Glomerular visceral epithelial cell (primary cell): ENCODE measurements at regions not wholly inside any gene's neighbourhood (a gene's known extent, or its start where the extent isn't known, plus 50 kb on each side); places are given as distances from the start of the nearest gene placed in this dataset.
"Not testable (repeated sequence)": the region's sequence is repeated elsewhere in the genome, so short reads cannot be mapped to it uniquely, and the experiment has no call there.

Source experiments
- DNase-seq: peaks from one replicate; pipeline ENCODE4 v3.0.0-alpha.2; 2016; ENCODE audit errors: extremely low spot score

- no peak for DNase-seq
Measured at GRCh38 chr6:814378-815347, 121.7 kb upstream of the EXOC2 start.

GRCh38 chr6:811831-812230 lies 118.9 kb upstream of the EXOC2 start:
- no peak for DNase-seq

GRCh38 chr6:811191-811590 lies 118.3 kb upstream of the EXOC2 start:
- no peak for DNase-seq

GRCh38 chr6:804771-805170 lies 111.8 kb upstream of the EXOC2 start:
- DNase-seq = no peak

GRCh38 chr6:804317-804716 lies 111.4 kb upstream of the EXOC2 start:
- DNase-seq = no peak

GRCh38 chr6:803191-803977 lies 110.4 kb upstream of the EXOC2 start:
- DNase-seq = no peak

- no peak for DNase-seq
Measured at GRCh38 chr6:802701-803100, 109.8 kb upstream of the EXOC2 start.

- not testable (repeated sequence) for DNase-seq
Measured at GRCh38 chr6:802223-802622, 109.3 kb upstream of the EXOC2 start.

GRCh38 chr6:799769-800168 lies 106.8 kb upstream of the EXOC2 start:
- no peak for DNase-seq

- DNase-seq = peak; percentile 36
Measured at GRCh38 chr6:797479-798077, 104.6 kb upstream of the EXOC2 start.

- no peak for DNase-seq
Measured at GRCh38 chr6:795046-795685, 102.2 kb upstream of the EXOC2 start.

GRCh38 chr6:793261-793660 lies 100.3 kb upstream of the EXOC2 start:
- DNase-seq = no peak

GRCh38 chr6:792662-793061 lies 99.7 kb upstream of the EXOC2 start:
- no peak for DNase-seq

- no peak for DNase-seq
Measured at GRCh38 chr6:788058-788457, 95.1 kb upstream of the EXOC2 start.

- DNase-seq = peak; percentile 12
Measured at GRCh38 chr6:786946-787763, 94.2 kb upstream of the EXOC2 start.

- no peak for DNase-seq
Measured at GRCh38 chr6:783966-784735, 91.2 kb upstream of the EXOC2 start.

GRCh38 chr6:782141-782540 lies 89.2 kb upstream of the EXOC2 start:
- no peak for DNase-seq

GRCh38 chr6:781350-781961 lies 88.5 kb upstream of the EXOC2 start:
- DNase-seq = no peak

GRCh38 chr6:780706-781105 lies 87.8 kb upstream of the EXOC2 start:
- no peak for DNase-seq

GRCh38 chr6:776951-777350 lies 84.0 kb upstream of the EXOC2 start:
- no peak for DNase-seq
